SK-N-SH (cell line): ENCODE measurements at regions not wholly inside any gene's neighbourhood (a gene's known extent, or its start where the extent isn't known, plus 50 kb on each side); places are given as distances from the start of the nearest gene placed in this dataset.
"Not testable (repeated sequence)": the region's sequence is repeated elsewhere in the genome, so short reads cannot be mapped to it uniquely, and the experiment has no call there.

Experiments used
- CTCF ChIA-PET: fragments of 300-600, 350-600 bp; formaldehyde crosslinking; extraction: SDS; loops from one replicate; lab custom pipeline; 2021; lab: Yijun Ruan, JAX
- POLR2A ChIA-PET: fragments of 350-600 bp; sonication (Branson Sonifier 250); formaldehyde crosslinking; extraction: SDS; loops from one replicate; lab custom pipeline; 2020; ENCODE audit warnings: antibody characterized with exemption, inconsistent platforms; lab: Yijun Ruan, JAX
- DNase-seq: peaks from one replicate; pipeline ENCODE4 v3.0.0; 2012
- H2AFZ ChIP-seq: fragments of 200-600 bp; sonication (generic); 2 replicates; pipeline ENCODE4 v1.8.1; 2016; ENCODE audit warnings: antibody characterized with exemption, mild to moderate bottlenecking, low read depth
- H3F3A ChIP-seq: fragments of 200-600 bp; sonication (generic); replicated peaks from 2 replicates; pipeline ENCODE3; 2016; ENCODE audit warnings: antibody characterized with exemption, mild to moderate bottlenecking; ENCODE audit not compliant: insufficient read depth
- H3K27ac ChIP-seq, 2 experiments: fragments of 200-500 bp in 1 of 2; fragments of 200-600 bp in 1 of 2; sonication (Bioruptor generic) in 1 of 2; sonication (generic), shearing (Covaris generic) in 1 of 2; 2 replicates each; pipeline versions ENCODE4 v1.5.1 to v1.6.1; 2014 to 2016; ENCODE audit warnings: low read depth in 2 of 2, inconsistent platforms in 1 of 2, low read length in 1 of 2, mild to moderate bottlenecking in 1 of 2, mixed read lengths in 1 of 2
- H3K27me3 ChIP-seq: fragments of 200-600 bp; sonication (generic), shearing (Covaris generic); 2 replicates; pipeline ENCODE4 v1.6.1; 2016; ENCODE audit warnings: mixed run types; ENCODE audit not compliant: insufficient read depth
- H3K36me3 ChIP-seq, 2 experiments: fragments of 200-500 bp in 1 of 2; fragments of 200-600 bp in 1 of 2; sonication (Bioruptor generic) in 1 of 2; sonication (generic) in 1 of 2; replicated peaks in 1 of 2; 2 replicates each; pipeline versions ENCODE3 to v1.5.1; 2014 to 2016; ENCODE audit warnings: low read length in 1 of 2, mild to moderate bottlenecking in 1 of 2; ENCODE audit not compliant: insufficient read depth in 2 of 2, control insufficient read depth in 1 of 2
- H3K4me1 ChIP-seq, 2 experiments: fragments of 200-500 bp in 1 of 2; fragments of 200-600 bp in 1 of 2; sonication (Bioruptor generic) in 1 of 2; sonication (generic), shearing (Covaris generic) in 1 of 2; 2 replicates each; pipeline versions ENCODE4 v1.5.1 to v1.6.1; 2014 to 2016; ENCODE audit warnings: low read depth in 1 of 2, low read length in 1 of 2, mixed run types in 1 of 2; ENCODE audit not compliant: insufficient read depth in 2 of 2, control insufficient read depth in 1 of 2
- H3K4me2 ChIP-seq: fragments of 200-600 bp; sonication (generic), shearing (Covaris generic); 2 replicates; pipeline ENCODE4 v1.6.1; 2017; ENCODE audit warnings: mixed run types
- H3K4me3 ChIP-seq, 2 experiments: fragments of 200-500 bp in 1 of 2; fragments of 200-600 bp in 1 of 2; sonication (Bioruptor generic) in 1 of 2; sonication (generic), shearing (Covaris generic) in 1 of 2; 2 replicates each; pipeline versions ENCODE4 v1.5.1 to v1.8.1; 2014 to 2016; ENCODE audit warnings: low read depth in 2 of 2, inconsistent platforms in 1 of 2, low read length in 1 of 2, mild to moderate bottlenecking in 1 of 2, mixed read lengths in 1 of 2, moderate library complexity in 1 of 2
- H3K79me2 ChIP-seq: fragments of 200-600 bp; sonication (generic); 2 replicates; pipeline ENCODE4 v1.8.1; 2017; ENCODE audit warnings: mild to moderate bottlenecking; ENCODE audit not compliant: insufficient read depth
- H3K9ac ChIP-seq: fragments of 200-600 bp; sonication (generic); 2 replicates; pipeline ENCODE4 v1.6.1; 2017; ENCODE audit warnings: mixed run types
- H3K9me2 ChIP-seq: fragments of 200-600 bp; sonication (generic); 2 replicates; pipeline ENCODE4 v1.6.1; 2017; ENCODE audit warnings: mixed run types
- H3K9me3 ChIP-seq: fragments of 200-600 bp; sonication (generic); 2 replicates; pipeline ENCODE4 v1.6.1; 2017; ENCODE audit warnings: mixed run types, mild to moderate bottlenecking, moderate library complexity
- H4K20me1 ChIP-seq: fragments of 200-600 bp; sonication (generic); 2 replicates; pipeline ENCODE4 v1.6.1; 2017; ENCODE audit warnings: mild to moderate bottlenecking, mixed run types; ENCODE audit not compliant: insufficient read depth
- CHD2 ChIP-seq: fragments of 150-350 bp; IDR thresholded peaks from 2 replicates; pipeline ENCODE4 v1.6.1; 2018; ENCODE audit warnings: low read length; ENCODE audit not compliant: partially characterized antibody
- ELF1 ChIP-seq: IDR thresholded peaks from 2 replicates; pipeline ENCODE4 v1.4.0; 2012
- EP300 ChIP-seq, 2 experiments: IDR thresholded peaks; 2 replicates each; pipeline versions ENCODE4 v1.4.0 to v1.6.1; 2012; ENCODE audit warnings: borderline replicate concordance in 1 of 2, low read depth in 1 of 2, low read length in 1 of 2
- EZH2phosphoT487 ChIP-seq: fragments of 200-600 bp; sonication (generic); IDR thresholded peaks from 2 replicates; pipeline ENCODE4 v1.6.1; 2017; ENCODE audit warnings: low read depth, mixed run types, mild to moderate bottlenecking, antibody characterized with exemption, moderate library complexity, borderline replicate concordance
- FOXJ3 ChIP-seq: sonication (generic); formaldehyde crosslinking; IDR thresholded peaks from 2 replicates; pipeline ENCODE4 v1.5.1; 2020; ENCODE audit warnings: mild to moderate bottlenecking, missing genetic modification reagents
- GABPA ChIP-seq: IDR thresholded peaks from 2 replicates; pipeline ENCODE4 v1.4.0; 2012; ENCODE audit warnings: low read depth, mild to moderate bottlenecking
- GATA2 ChIP-seq: sonication (generic); formaldehyde crosslinking; IDR thresholded peaks from 2 replicates; pipeline ENCODE4 v1.5.0; 2020; ENCODE audit warnings: mild to moderate bottlenecking, missing genetic modification reagents
- IRF3 ChIP-seq: fragments of 150-350 bp; IDR thresholded peaks from 2 replicates; pipeline ENCODE4 v1.6.1; 2016; ENCODE audit warnings: mild to moderate bottlenecking, low read depth, low read length
- MXI1 ChIP-seq: IDR thresholded peaks from 2 replicates; pipeline ENCODE4 v1.6.1; 2012; ENCODE audit warnings: mild to moderate bottlenecking, low read depth, low read length, improper control_type of control experiment
- NRF1 ChIP-seq: IDR thresholded peaks from 2 replicates; pipeline ENCODE4 v1.6.1; 2012; ENCODE audit warnings: low read depth, mild to moderate bottlenecking, low read length
- POLR2AphosphoS5 ChIP-seq: IDR thresholded peaks from 2 replicates; pipeline ENCODE4 v1.6.1; 2012; ENCODE audit warnings: low read depth, low read length
- RAD21 ChIP-seq: IDR thresholded peaks from 2 replicates; pipeline ENCODE4 v1.6.1; 2012; ENCODE audit warnings: mild to moderate bottlenecking, low read length
- RCOR1 ChIP-seq: fragments of 150-350 bp; IDR thresholded peaks from 2 replicates; pipeline ENCODE4 v1.6.1; 2017; ENCODE audit warnings: antibody characterized with exemption, low read length
- RFX5 ChIP-seq: IDR thresholded peaks from 2 replicates; pipeline ENCODE4 v1.6.1; 2012; ENCODE audit warnings: mild to moderate bottlenecking, improper control_type of control experiment, low read length
- SIN3A ChIP-seq: IDR thresholded peaks from 2 replicates; pipeline ENCODE4 v1.6.1; 2012; ENCODE audit warnings: low read depth, mild to moderate bottlenecking, low read length, moderate library complexity, borderline replicate concordance
- SMC3 ChIP-seq: IDR thresholded peaks from 2 replicates; pipeline ENCODE4 v1.6.1; 2012; ENCODE audit warnings: low read depth, low read length, improper control_type of control experiment
- TAF1 ChIP-seq: IDR thresholded peaks from 2 replicates; pipeline ENCODE4 v1.6.1; 2012; ENCODE audit warnings: low read depth, mild to moderate bottlenecking, low read length, moderate library complexity, borderline replicate concordance
- WGBS: methylation state at CpG from one replicate; pipeline ENCODE4 v1.1.6; 2017; ENCODE audit warnings: low lambda C conversion rate; 5-methylcytosine and 5-hydroxymethylcytosine counted together
- TF ChIP-seq, protein P1 (sequence below): fragments of 150-350 bp; IDR thresholded peaks from 2 replicates; pipeline ENCODE4 v1.6.1; 2017; ENCODE audit warnings: antibody characterized with exemption, low read length, low read depth, borderline replicate concordance
- TF ChIP-seq, protein P2 (sequence below): IDR thresholded peaks from 2 replicates; pipeline ENCODE4 v1.4.0; 2012; ENCODE audit warnings: low read depth
- TF ChIP-seq, protein P3 (sequence below): IDR thresholded peaks from 2 replicates; pipeline ENCODE4; 2012

- TF ChIP-seq FOXJ3 (CRISPR knock-in tag) (0 out of 2 replicates have a peak, but pooled peaks have one; percentile 70), RCOR1 (peak; percentile 80; the same call in 1 of the 2 replicates)
Measured at GRCh38 chr17:71870546-71870862, 250.3 kb upstream of the SOX9 start (continued).

GRCh38 chr17:71872843-71873485 is 247.9 kb upstream of the SOX9 start:
- Histone ChIP-seq H3K9ac (no peak overlapping the region), H3K9me2 (no peaks in the 10 kb centered on the region), H3K4me3 (no peak overlapping the region), H3K79me2 (no peaks in the 10 kb centered on the region), H3K4me2 (no peak overlapping the region), H3F3A (no peaks in the 10 kb centered on the region), H4K20me1 (no peaks in the 10 kb centered on the region), H3K27ac (no peak overlapping the region), H3K4me1 (peaks cover 0 to 20% of the 10 kb centered on the region in 2 experiments; a peak in 3 of 4 replicates), H3K36me3 (no peaks in the 10 kb centered on the region), H3K27me3 (no peaks in the 10 kb centered on the region), H2AFZ (no peak overlapping the region), H3K9me3 (no peaks in the 10 kb centered on the region)
- ChIA-PET CTCF (interaction anchor here (0.9 to 1.7 kb wide), 4 partner anchors 13 to 666 kb away, joined by 3 to 4 read pairs (median 3); no protein-coding TSS in a partner anchor), POLR2A (no interaction called here)
- WGBS: 86% methylated on average over 6 of the region's 6 CpGs
- DNase-seq: no peak
- TF ChIP-seq IRF3 (no peak), FOXJ3 (CRISPR knock-in tag) (no peak), MXI1 (no peak), POLR2AphosphoS5 (no peak), GABPA (no peak), EZH2phosphoT487 (no peak), SMC3 (no peak), ELF1 (no peak), NRF1 (no peak), SIN3A (no peak), CHD2 (no peak), RFX5 (no peak), EP300 (IDR thresholded peaks at IDR 0.05; ENCODE audit: borderline replicate concordance in 1 of 2, low read depth in 1 of 2, low read length in 1 of 2) (no peak), GATA2 (CRISPR knock-in tag) (no peak), RAD21 (no peak), RCOR1 (no peak), TAF1 (no peak)
- TF ChIP-seq, protein P1, sequence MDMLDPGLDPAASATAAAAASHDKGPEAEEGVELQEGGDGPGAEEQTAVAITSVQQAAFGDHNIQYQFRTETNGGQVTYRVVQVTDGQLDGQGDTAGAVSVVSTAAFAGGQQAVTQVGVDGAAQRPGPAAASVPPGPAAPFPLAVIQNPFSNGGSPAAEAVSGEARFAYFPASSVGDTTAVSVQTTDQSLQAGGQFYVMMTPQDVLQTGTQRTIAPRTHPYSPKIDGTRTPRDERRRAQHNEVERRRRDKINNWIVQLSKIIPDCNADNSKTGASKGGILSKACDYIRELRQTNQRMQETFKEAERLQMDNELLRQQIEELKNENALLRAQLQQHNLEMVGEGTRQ: no peak
- TF ChIP-seq, protein P2, sequence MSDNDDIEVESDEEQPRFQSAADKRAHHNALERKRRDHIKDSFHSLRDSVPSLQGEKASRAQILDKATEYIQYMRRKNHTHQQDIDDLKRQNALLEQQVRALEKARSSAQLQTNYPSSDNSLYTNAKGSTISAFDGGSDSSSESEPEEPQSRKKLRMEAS: no peak
- TF ChIP-seq, protein P3, sequence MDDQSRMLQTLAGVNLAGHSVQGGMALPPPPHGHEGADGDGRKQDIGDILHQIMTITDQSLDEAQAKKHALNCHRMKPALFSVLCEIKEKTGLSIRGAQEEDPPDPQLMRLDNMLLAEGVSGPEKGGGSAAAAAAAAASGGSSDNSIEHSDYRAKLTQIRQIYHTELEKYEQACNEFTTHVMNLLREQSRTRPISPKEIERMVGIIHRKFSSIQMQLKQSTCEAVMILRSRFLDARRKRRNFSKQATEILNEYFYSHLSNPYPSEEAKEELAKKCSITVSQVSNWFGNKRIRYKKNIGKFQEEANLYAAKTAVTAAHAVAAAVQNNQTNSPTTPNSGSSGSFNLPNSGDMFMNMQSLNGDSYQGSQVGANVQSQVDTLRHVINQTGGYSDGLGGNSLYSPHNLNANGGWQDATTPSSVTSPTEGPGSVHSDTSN: no peak

- H2AFZ ChIP-seq, H3F3A ChIP-seq, H3K9ac ChIP-seq, H3K36me3 ChIP-seq, H3K9me3 ChIP-seq, H3K79me2 ChIP-seq, POLR2A ChIA-PET, H4K20me1 ChIP-seq, H3K4me3 ChIP-seq, DNase-seq, H3K9me2 ChIP-seq, H3K27me3 ChIP-seq, H3K4me2 ChIP-seq, H3K27ac ChIP-seq: not testable (repeated sequence)
- CTCF ChIA-PET: interaction anchor here (1.0 kb wide), 1 partner anchor 19 kb away, joined by 4 read pairs; no protein-coding TSS in a partner anchor
- 50% methylated on average over 2 of the region's 2 CpGs for WGBS
- peaks cover 0 to 15% of the 10 kb centered on the region in 2 experiments; a peak in 3 of 4 replicates for H3K4me1 ChIP-seq
Measured at GRCh38 chr17:71874773-71875172, 246.0 kb upstream of the SOX9 start.
